HG02571 (cell line): ENCODE measurements at regions not wholly inside any gene's neighbourhood (a gene's known extent, or its start where the extent isn't known, plus 50 kb on each side); places are given as distances from the start of the nearest gene placed in this dataset.

Source experiments
- ATAC-seq: cut with Tn5 transposase; IDR thresholded peaks from one replicate; pipeline ENCODE4 v1.9.1; 2021; ENCODE audit warnings: mild to moderate bottlenecking, moderate library complexity; ENCODE audit not compliant: unreplicated experiment

GRCh38 chr5:33312571-33313549 is 127.9 kb upstream of the TARS1 start:
- no peak for ATAC-seq

- ATAC-seq = no peak
Measured at GRCh38 chr5:33315189-33315588, 125.6 kb upstream of the TARS1 start.

GRCh38 chr5:33316773-33317172 is 124.0 kb upstream of the TARS1 start:
- ATAC-seq = no peak

- no peak for ATAC-seq
Measured at GRCh38 chr5:33317271-33317670, 123.5 kb upstream of the TARS1 start.

- ATAC-seq = no peak
Measured at GRCh38 chr5:33319151-33319550, 121.6 kb upstream of the TARS1 start.

GRCh38 chr5:33319841-33320240 is 120.9 kb upstream of the TARS1 start:
- ATAC-seq = no peak

- no peak for ATAC-seq
Measured at GRCh38 chr5:33321026-33321425, 119.7 kb upstream of the TARS1 start.

GRCh38 chr5:33322632-33323031 is 118.1 kb upstream of the TARS1 start:
- ATAC-seq = no peak

GRCh38 chr5:33324667-33325307 is 116.0 kb upstream of the TARS1 start:
- ATAC-seq = no peak

GRCh38 chr5:33328818-33329217 is 111.9 kb upstream of the TARS1 start:
- no peak for ATAC-seq

GRCh38 chr5:33329891-33330290 is 110.9 kb upstream of the TARS1 start:
- no peak for ATAC-seq

- ATAC-seq = no peak
Measured at GRCh38 chr5:33330426-33330825, 110.3 kb upstream of the TARS1 start.

GRCh38 chr5:33330992-33331391 is 109.8 kb upstream of the TARS1 start:
- no peak for ATAC-seq

GRCh38 chr5:33332804-33333203 is 108.0 kb upstream of the TARS1 start:
- ATAC-seq = no peak

- ATAC-seq = no peak
Measured at GRCh38 chr5:33334829-33335228, 105.9 kb upstream of the TARS1 start.

- no peak for ATAC-seq
Measured at GRCh38 chr5:33336891-33337636, 103.7 kb upstream of the TARS1 start.

GRCh38 chr5:33337637-33337992 is 103.2 kb upstream of the TARS1 start:
- ATAC-seq = no peak

GRCh38 chr5:33338336-33339110 is 102.2 kb upstream of the TARS1 start:
- ATAC-seq = no peak

GRCh38 chr5:33339413-33339812 is 101.4 kb upstream of the TARS1 start:
- ATAC-seq = no peak

- no peak for ATAC-seq
Measured at GRCh38 chr5:33340195-33340594, 100.6 kb upstream of the TARS1 start.

- ATAC-seq = no peak
Measured at GRCh38 chr5:33341351-33341750, 99.4 kb upstream of the TARS1 start.
